GM12865 (cell line): ENCODE measurements at regions not wholly inside any gene's neighbourhood (a gene's known extent, or its start where the extent isn't known, plus 50 kb on each side); places are given as distances from the start of the nearest gene placed in this dataset.

Experiments used
- DNase-seq: peaks from one replicate; pipeline ENCODE4 v3.0.0; 2010; ENCODE audit warnings: low read depth
- H3K4me3 ChIP-seq: 2 replicates; pipeline ENCODE4 v1.5.1; 2011; ENCODE audit warnings: mild to moderate bottlenecking, low read depth, low read length, control low read depth
- TF ChIP-seq, protein P1 (sequence below): IDR thresholded peaks from 2 replicates; pipeline ENCODE4 v1.5.1; 2011; ENCODE audit warnings: low read length, control low read depth, low read depth, inconsistent platforms; ENCODE audit not compliant: insufficient read depth; ENCODE audit errors: missing control alignments

DNA sequence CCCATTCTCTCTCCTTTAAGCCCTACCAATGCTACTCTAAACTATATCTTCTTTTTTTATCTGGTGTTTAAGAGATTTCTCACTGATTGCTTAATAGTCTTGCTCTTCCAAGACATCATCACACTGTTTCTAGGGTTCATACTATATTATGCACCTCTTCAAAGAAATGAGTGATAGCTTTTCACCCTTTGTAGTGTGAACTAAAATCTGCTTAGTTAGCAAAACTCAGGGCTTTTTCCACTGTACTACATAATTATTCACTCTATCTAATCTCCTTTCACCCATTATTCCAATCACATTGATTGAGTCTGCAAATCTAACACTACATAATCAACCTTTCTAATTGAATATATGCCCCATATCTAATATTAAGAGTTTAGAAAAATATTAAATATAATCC, 456.0 kb upstream of the SOX9 start:
- TF ChIP-seq, protein P1, sequence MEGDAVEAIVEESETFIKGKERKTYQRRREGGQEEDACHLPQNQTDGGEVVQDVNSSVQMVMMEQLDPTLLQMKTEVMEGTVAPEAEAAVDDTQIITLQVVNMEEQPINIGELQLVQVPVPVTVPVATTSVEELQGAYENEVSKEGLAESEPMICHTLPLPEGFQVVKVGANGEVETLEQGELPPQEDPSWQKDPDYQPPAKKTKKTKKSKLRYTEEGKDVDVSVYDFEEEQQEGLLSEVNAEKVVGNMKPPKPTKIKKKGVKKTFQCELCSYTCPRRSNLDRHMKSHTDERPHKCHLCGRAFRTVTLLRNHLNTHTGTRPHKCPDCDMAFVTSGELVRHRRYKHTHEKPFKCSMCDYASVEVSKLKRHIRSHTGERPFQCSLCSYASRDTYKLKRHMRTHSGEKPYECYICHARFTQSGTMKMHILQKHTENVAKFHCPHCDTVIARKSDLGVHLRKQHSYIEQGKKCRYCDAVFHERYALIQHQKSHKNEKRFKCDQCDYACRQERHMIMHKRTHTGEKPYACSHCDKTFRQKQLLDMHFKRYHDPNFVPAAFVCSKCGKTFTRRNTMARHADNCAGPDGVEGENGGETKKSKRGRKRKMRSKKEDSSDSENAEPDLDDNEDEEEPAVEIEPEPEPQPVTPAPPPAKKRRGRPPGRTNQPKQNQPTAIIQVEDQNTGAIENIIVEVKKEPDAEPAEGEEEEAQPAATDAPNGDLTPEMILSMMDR, result no peak
- H3K4me3 ChIP-seq, result no peak overlapping the region
- DNase-seq, result no peak

DNA sequence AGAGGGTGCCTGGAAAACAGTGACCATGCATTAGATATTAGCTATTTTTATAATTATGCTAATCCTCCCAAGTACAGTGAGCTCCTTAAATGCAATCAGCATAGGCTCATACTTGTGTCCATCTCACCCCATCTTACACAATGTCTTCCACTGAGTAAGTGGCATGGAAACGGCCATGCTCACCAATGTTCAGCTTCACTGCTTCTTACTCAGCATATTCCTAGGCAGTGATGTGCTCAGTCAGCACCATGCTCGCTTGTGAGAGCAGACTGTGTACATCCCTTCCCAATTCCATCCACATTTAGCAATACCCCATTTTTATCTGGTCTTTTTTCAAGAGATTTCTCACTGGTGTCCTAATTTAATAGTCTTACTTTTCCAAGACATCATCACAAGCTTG, 454.8 kb upstream of the SOX9 start:
- TF ChIP-seq, protein P1, result no peak
- H3K4me3 ChIP-seq, result no peak overlapping the region
- no peak for DNase-seq

DNA sequence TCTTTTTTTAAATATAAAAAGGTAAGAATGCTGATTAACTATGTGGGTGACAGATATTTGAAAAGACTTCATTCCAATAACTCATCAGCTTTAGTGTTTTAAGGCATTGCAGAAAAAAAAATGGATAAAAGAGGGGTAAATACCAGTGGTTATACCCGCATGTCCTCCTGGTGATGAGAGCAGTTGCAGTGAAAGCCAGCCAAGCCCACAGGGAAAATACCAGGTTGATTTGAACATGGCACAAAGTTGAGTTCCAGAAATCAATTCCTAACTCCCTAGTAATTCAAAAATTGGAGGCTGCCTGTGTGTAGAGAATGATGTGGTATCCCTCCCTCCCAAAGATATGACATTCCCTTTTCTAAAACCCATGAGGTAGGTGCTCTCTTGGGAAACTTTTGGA, 453.2 kb upstream of the SOX9 start:
- H3K4me3 ChIP-seq, result no peak overlapping the region
- DNase-seq, result no peak
- TF ChIP-seq, protein P1, result no peak

DNA sequence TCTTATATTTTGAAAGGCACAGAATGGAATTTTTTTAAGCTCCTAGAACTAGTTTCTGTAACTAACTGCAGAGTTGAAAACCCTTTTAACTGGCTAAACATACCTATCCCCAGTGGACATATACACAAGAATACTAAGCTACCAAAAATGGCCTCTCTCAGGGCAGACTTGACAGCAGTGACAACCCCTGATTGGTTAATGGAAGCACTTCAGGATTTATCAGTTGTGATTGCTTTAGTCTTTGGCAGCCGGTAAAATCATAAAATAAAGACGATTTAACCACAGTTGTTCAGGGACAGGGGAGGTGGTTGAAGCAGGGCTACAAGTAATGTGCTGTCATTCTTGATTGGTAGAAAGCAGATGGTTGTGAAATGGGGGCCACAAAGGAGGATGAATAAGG, 452.0 kb upstream of the SOX9 start:
- no peak for DNase-seq
- TF ChIP-seq, protein P1, result no peak
- H3K4me3 ChIP-seq, result no peak overlapping the region

DNA sequence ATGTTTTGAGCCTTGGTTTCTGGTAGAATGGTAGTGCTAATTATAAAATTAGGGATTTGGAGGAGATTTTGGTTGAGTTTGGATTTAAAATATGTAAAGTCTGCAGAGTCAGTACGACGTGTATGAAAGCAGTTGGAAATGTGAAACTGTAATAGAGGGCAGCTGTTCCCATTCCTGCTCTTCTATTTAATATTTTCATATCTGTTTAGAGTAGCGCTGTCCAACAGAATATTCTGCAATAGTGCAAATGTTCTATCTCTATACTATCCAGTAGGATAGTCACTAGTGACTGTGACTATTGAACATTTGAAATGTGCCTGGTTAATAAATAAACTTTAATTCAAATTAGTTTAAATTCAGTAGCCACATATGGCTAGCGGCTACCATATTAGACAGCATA, 443.4 kb upstream of the SOX9 start:
- no peak overlapping the region for H3K4me3 ChIP-seq
- DNase-seq, result no peak
- TF ChIP-seq, protein P1, result no peak

DNA sequence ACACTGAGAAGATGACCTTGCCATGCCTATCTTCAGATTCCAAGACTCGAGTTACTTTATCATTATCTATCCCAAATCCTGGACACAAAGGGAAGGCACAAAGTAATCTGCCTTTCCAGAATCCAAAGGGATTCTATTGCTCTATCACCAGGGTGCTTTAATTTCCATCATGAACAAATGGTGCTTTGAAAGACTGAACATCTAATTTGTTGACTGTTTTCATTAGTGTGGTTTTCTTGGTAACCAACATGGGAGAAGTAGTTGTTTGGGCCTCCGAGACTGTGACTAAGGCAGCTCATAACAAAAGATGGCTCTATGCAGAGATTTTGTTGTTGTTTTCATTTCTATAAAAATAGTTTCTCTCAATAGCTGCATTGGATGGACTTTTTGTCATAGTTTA, 441.0 kb upstream of the SOX9 start:
- TF ChIP-seq, protein P1, result no peak
- no peak overlapping the region for H3K4me3 ChIP-seq
- DNase-seq, result no peak

DNA sequence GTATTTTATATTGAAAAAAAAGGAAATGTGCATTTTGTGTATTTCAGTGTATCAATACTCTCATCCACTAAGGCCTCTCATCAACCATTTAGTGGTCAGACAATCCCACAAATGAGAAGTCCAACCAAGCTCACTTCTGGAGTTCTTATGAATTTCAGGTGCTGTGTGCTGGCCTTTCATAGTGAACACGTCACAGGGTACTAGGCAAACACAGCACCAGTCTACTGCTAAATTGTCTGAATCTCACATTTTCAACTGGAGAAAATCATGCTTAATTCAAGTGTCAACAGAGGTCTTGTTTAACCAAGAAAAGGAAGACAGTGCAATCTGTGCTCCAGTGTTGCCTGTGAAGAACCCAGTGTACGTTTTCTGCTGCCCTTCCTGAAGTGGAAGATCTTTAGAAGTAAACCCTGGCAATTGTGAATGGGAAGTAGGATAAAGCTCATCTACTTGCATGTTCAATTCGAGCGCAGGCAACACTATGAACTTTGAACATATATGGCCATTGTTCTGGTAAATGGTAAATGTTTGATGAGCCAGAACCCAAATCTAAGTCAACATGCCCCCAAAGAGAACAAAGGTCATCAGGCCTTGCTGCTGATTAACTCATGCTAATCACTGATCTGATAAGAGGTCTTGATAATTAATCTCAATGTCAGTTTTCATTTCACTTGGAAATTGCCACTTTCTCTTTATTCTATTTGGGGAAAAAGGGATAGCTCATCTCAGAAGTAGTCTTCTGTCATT, 439.2 kb upstream of the SOX9 start:
- TF ChIP-seq, protein P1, result no peak
- H3K4me3 ChIP-seq, result no peak overlapping the region
- DNase-seq, result no peak
